SK-MEL-5 (cell line): ENCODE measurements at regions not wholly inside any gene's neighbourhood (a gene's known extent, or its start where the extent isn't known, plus 50 kb on each side); places are given as distances from the start of the nearest gene placed in this dataset.

ENCODE experiments used
- DNase-seq: peaks from one replicate; pipeline ENCODE4 v3.0.0-alpha.2; 2016; ENCODE audit warnings: low read depth, low spot score
- in situ Hi-C: cut with HindIII; loops from 2 replicates; pipeline ENCODE4 v1.10.0; 2016; ENCODE audit warnings: low sequenced_read_pairs, high pct_unique_total_duplicates, low pct_unique_long_range_greater_than_20kb

DNA sequence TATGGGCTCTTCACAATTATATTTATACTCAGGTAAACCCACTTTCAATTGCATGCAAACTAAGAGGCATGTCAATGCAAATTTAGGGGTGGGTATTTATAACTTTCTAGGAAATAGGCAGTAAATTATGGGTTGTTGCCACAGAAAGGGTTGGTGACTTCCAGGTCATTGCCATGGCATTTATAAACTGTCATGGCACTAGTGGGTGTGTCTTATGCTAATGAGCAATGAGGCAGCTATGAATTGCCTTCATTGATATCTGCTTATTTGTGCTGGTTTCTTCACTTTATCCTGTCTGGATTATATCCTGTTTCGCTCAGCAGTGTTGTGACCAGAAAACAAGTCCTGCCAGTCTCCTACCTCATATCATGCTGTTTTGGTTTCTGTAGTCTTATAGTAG, 597.3 kb upstream of the DAB2 start:
- DNase-seq, result no peak
- in situ Hi-C loops, result no loop called here

DNA sequence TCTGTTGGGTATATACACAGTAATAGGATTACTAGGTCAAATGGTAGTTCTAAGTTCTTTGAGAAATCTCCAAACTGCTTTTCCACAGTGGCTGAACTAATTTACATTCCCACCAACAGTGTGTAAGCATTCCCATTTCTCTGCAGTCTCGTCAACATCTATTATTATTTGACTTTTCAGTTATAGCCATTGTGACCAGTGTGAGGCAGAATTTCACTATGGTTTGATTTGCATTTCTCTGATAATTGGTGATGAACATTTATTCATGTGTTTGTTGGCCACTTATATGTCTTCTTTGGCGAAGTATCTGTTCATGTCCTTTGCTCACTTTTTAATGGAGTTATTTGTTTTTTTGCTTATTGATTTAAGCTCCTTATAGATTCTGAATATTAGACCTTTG, 596.2 kb upstream of the DAB2 start:
- DNase-seq, result peak; percentile 19
- in situ Hi-C loops, result no loop called here

DNA sequence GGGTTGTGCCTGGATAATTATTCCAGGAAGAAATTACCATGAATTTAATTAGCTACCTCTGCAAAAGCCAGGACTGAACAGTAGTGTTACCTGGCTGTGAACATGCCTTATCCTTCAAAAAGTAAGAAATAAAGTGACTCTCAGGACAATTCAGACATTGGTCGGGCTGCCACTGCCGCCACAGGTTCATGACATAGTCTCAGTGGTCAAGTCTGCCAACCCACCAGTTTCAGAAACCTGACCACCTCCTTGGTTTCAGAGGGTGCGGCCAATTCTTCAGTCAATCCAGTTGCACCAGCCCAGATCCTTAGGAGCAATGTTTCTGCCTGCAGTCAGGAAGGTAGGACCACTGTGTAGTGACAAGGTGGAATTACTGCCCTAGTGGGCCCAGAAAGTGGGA, 593.1 kb upstream of the DAB2 start:
- DNase-seq, result no peak
- in situ Hi-C loops, result no loop called here

DNA sequence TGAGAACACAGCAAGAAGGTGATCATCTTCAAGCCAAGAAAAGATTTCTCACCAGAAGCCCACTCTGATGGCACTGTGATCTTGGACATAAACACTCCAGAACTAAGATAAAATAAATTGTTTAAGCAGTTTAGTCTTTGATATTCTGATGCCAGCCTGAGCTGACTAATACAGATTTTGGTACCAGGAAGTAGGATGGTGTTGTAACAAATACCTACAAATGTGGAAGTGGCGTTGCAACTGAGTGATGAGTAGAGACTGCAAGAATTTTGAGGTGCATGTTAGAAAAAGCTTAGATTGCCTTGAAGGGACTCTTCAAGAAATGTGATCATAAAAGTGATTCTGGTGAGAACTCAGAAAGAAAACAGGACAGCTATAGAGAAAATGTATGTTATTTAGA, 592.4 kb upstream of the DAB2 start:
- no peak for DNase-seq
- in situ Hi-C loops, result no loop called here

DNA sequence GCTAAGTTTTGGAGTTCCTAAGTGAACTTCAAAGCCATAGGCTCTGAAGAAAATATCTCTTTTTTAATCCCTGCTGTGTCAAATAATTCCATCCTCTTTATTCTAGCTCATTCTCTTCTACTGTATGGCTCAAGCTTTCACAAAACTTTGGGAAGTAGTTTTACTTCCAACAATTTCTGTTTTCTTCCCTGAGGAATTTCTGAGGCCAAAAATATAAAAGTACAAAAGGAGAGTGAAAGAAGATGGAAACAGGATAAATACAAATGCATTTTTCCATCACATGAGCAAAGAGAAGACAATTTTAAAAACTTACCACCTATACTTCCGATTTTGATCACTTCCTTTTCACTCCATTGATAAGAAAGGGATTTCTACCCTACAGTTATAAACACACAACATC, 585.7 kb upstream of the DAB2 start:
- in situ Hi-C loops, result no loop called here
- no peak for DNase-seq

DNA sequence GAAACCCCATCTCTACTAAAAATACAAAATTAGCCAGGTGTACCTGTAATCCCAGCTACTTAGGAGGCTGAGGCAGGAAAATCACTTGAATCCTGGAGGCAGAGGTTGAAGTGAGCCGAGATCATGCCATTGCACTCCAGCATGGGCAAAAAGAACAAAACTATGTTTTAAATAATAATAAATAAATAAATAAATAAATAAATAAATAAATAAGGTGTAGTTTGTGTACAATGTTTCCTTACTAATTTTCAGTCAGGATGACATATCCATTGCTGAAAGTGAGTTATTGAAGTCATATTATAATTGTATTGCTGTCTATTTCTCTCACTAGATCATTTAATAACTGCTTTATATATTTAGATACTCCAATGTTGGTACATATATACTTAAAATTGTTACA, 581.5 kb upstream of the DAB2 start:
- in situ Hi-C loops, result no loop called here
- DNase-seq, result no peak

DNA sequence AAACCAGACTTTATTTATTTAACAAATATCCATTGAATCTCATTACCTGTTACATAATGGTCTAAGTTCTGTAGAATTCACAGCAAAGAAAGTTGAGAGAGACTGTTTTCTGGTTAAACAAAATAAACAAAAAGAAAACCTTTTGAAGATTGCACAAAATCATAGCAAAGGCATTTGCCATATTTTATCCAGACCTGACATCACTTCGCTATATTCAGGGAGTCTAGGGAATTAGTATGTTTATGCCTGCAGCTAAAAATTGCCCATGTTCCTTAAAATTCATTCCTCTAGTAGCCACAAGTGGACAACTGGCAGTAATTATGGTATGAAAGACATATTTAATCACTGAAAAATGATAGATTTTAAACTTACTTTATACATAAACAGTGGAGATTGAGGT, 577.0 kb upstream of the DAB2 start:
- in situ Hi-C loops, result no loop called here

DNA sequence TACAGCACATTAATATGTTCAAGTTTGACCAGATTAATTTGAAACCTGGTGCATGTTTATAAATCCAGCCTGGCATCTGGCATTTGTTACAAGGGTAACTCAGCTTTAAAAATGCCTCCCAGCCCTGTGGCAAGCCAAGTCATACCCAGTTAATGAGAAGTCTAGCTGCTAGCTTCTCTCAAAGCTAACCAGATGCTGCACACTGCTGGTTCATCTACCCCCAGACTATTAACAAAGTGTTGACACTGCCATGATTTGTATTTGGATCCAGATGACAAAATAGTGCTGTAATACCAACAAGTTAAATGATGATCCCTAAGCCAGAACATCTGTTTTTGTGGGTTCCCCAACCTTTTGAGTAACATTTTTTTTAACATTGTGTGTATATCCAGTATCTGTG, 573.7 kb upstream of the DAB2 start:
- no peak for DNase-seq
- in situ Hi-C loops, result no loop called here

More for the DNA sequence above, 577.0 kb upstream of the DAB2 start:
- no peak for DNase-seq

DNA sequence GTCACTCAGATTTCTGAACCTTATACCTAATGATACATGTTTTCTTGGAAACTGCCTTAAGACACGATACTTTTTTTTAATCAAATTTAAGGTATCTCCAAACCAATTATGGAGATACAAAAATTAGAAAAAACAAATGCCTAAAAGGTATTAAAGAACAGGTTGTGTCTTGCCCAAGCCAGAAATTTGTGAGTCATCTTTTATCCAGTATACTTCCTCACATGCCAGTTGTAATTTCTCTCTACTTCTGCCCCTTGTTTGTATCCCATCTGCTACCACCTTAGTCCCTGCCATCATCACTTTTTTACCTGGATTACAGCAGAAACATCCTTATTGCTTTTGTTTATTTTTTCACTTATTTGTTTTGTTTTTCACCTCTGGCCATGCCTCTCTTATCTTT, 571.2 kb upstream of the DAB2 start:
- DNase-seq, result no peak
- in situ Hi-C loops, result no loop called here

DNA sequence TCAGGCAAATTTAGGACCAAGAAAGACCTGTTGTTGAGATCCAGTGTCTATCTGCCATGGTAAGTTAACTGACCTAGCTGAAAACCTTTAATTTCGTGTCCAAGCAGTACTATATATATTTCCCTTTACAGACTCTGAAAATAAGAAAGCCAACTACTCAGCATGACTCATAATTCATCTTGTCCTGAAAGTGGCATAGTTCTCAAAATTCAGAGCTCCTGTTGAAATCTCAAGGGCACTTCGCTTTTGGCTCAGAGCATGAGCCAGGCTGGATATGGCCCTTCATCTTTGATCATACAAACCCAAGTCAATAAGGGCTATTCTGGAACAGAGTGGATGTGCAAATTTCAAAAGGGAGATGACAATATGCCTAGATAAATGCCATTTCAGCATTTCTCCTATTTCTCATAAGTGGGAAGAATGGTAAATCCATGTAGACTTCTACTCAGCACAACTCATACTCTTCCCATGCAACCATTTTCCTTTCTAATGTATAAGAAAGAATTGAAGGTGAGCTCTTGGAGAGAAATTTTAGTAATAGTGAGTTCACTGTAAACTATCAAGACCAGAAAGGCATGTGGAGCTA, 567.9 kb upstream of the DAB2 start:
- in situ Hi-C loops, result no loop called here
- DNase-seq, result no peak

DNA sequence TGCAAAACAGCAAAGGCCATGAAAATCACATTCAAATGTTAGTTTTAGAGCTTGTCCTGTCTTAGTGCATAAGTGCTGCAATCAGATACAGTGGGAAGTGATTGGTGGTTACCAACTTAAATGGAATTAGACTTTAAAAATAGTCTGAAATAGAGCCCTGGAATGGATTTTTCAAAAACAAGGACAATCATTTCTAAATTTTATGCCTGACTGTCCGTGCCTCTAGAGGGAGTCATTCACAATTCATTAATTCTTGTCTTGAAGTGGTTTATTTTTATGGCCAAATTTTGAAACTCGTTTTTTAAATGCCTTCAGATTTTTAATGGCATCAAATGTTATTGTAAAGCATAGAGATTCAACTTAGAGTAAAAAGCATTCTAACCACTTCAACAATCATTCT, 561.8 kb upstream of the DAB2 start:
- in situ Hi-C loops, result no loop called here
- no peak for DNase-seq

DNA sequence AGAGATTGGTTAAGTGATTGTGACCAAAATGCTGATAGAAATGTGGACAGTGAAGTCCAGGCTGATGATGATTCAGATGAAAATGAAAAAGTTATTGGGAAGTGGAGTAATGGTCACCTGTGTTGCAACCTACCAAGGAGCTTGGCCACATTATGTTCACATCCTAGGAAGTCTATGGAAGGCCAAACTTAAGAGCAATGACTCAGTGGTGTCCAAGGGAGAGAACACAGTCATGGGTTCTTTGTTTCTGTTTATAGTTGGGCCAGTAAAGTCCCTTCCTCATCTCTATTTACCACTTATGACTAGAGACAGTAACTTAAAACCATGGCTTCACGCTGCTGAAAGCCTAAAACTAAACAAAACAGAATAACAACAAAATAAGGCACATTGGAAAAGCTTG, 555.3 kb upstream of the DAB2 start:
- DNase-seq, result no peak
- in situ Hi-C loops, result no loop called here

DNA sequence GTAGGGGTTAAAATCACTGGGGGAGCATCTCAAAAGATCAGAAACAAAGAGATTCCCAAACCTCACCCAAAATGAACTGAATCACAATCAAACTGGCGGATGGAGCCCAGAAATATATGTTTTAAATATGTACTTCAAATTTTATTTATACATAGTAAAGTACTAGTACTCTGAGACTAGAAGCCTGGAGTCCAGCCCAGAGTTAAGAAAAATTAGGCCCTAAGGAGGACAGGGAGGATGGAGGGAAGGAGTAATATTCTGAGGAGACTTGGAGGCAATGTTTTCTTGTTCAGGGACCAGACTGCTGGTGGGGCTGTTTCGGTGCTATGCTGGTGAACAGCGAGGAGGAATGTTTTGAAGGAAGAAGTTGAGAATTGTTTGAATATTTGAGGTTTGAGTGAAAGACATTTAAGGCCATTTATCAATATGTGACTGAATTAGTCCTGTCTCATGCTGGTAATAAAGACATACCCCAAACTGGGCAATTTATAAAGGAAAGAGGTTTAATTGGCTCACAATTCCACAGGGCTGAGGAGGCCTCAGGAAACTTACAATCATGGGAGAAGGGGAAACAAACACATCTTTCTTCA, 552.4 kb upstream of the DAB2 start:
- no peak for DNase-seq
- in situ Hi-C loops, result no loop called here

DNA sequence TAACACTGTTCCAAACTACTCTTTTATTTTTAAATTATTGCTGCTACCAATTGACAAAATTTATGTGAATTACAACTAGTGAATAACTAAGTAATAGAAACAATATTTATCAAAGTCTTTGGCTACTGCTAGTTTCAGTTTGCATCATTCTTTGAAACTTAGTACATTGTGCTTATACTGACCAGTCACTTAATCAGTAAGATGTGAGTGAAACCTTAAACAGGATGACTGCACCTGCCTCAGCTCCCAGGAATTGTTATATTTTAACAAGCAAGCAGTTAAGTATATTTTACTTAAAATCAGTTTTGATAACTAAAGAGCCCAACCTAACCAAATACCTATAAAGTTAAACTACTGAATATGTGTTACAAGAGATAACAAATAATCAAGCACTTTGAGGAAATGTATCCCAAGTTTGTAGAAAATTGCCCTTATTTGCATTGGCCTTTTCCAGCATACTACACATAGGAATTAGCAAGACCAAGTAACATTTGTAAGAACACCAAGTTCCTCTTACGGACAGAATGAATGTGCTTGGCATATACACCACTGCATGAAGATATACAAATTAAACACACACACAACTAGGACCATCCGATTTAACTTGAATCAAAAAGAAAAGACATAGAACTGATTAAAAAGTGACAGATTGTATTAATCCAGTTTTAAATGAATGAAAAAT, 545.5 kb upstream of the DAB2 start:
- DNase-seq, result no peak
- in situ Hi-C loops, result no loop called here

DNA sequence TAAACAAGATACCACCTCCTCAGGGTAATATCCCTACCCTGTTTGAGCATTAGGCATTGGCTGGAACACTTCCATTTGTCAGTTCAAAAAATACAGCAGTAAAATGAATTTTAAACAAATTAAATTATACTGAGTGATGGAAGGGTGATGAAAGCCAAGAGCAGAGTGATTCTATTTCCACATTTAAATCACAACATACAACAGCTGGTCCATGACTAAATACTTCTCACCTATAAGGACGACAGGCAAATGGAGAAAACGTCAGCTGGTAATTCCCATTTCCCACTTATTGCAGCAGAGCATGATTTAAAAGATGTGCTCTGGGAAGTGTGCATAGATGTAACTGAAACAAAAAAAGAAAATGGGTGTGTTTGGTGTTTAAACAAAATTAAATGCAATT, 543.6 kb upstream of the DAB2 start:
- in situ Hi-C loops, result no loop called here
- no peak for DNase-seq

DNA sequence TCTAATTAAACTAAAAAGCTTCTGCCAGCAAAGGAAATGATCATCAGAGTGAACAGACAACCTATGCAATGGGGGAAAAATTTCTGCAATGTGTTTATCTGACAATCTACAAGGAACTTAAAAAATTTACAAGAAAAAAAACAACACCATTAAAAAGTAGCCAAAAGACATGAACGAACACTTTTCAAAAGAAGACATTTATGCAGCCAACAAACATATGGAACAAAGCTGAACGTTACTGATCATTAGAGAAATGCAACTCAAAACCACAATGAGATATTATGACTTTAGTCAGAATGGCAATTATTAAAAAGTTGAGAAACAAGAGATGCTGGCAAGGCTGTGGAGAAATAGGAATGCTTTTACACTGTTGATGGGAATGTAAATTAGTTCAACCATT, 530.4 kb upstream of the DAB2 start:
- no peak for DNase-seq
- in situ Hi-C loops, result no loop called here

DNA sequence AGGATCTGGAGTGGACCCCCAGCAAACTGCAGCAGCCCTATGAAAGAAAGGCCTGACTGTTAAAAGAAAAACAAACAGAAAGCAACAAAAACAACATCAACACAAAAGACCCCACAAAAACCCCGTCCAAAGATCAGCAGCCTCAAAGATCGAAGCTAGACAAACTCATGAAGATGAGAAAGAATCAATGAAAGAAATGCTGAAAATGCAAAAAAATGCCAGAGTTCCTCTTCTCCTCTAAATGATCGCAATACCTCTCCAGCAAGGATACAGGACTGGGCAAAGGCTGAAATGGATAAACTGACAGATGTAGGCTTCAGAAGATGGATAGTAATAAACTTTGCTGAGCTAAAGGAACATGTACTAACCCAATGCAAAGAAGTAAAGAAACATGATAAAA, 526.3 kb upstream of the DAB2 start:
- no peak for DNase-seq
- in situ Hi-C loops, result no loop called here

DNA sequence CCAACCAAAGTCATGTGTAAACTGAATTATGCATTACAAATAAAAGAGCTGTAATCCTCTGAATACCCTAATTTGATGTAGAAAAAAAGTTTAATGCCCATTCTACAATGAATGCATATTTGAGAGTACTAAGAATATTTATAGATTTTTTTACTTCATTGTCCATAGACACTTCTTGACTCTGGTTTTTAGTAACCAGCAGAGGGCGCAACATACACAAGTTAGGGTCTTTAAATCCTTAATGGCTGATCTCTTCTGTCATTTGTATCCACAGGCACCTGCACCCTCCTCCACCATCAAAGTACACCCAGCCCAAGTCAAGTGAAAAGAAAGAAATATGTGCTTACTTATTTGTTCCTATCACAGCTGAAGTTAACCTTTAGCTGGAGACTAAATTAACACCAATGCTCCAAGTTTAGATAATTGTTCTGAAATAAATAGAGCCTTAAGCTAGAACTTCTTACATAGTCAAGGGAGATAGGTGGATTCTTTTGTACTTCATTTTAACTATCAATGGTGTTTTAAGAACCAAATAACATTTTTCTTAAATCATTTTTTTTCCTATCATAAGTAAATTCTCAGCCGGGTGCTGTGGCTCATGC, 524.2 kb upstream of the DAB2 start:
- peak; percentile 91 for DNase-seq
- in situ Hi-C loops, result loop anchor here (25.0 kb wide), 1 partner anchor 212 kb away; no protein-coding TSS in a partner anchor

DNA sequence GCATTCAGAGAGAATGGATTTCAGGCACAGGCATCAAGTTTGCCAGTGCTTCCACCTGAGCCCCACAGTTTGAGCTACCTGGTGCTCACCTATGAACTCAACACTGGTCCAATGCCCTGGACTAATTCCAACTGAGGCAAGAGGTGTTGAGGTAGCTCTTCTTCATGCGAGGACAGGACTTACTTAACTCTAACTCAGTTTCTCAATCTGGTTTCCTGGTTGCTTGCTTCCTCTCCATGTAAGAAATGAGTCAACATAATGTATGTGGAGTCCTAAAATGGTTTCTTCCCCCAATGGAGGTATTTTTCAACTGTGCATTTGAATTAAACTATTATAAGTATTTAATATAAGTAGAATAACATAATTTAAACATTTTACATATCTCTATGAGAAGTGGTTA, 523.6 kb upstream of the DAB2 start:
- in situ Hi-C loops, result loop anchor here (25.0 kb wide), 1 partner anchor 211 kb away; no protein-coding TSS in a partner anchor

More for the DNA sequence above, 523.6 kb upstream of the DAB2 start:
- no peak for DNase-seq
